ENCODE measurements at regions not wholly inside any gene's neighbourhood (a gene's known extent, or its start where the extent isn't known, plus 50 kb on each side); places are given as distances from the start of the nearest gene placed in this dataset.

DNA sequence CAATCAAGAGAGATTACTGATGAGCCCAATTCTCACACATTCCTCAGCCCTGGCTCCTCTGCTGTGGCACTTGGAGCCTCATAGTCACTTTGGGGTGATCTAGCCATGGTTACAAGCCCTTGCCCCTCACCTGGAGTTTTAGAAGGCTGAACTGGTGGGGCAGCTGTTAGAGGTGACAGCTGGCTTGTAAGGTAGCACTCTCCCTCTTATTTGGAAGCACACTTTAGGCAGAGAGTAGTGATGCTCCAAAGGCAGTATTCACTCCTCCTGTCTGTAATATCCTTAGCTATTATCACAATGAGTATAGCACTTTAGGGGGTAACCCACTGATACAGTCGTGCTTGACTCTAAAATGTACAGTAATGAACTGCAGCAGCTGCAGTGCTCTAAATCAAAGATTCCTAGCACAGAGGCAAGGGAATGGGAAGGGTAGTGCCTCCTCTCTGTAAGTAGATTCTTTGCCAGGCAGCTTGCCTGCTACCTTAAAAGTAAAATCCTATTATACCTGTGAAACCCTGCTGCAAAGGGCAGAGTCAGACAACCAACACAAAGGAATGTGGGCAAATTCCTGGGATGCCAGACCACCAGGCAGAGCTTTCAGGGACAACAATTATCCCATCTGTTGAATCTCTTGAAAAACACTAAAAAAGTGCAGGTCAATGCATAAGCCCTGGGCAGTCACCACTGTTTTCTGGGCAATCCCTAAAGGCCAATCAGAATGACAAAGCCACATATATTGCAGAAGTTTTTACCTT is 336.3 kb downstream of the NOVA1 start:
- TF ChIP-seq MAZ (IDR thresholded peaks at IDR 0.05; ENCODE audit: borderline replicate concordance, low read depth, low read length) (no peak), SMC3 (IDR thresholded peaks at IDR 0.05; ENCODE audit: low read depth, low read length) (no peak), NFE2L2 (IDR thresholded peaks at IDR 0.05; ENCODE audit: low read depth, low read length) (no peak), RFX5 (IDR thresholded peaks at IDR 0.05; ENCODE audit: low read depth, low read length) (no peak), MAFK (IDR thresholded peaks at IDR 0.05; ENCODE audit: low read depth, low read length) (no peak), RCOR1 (IDR thresholded peaks at IDR 0.05; ENCODE audit: insufficient replicate concordance, low read length) (no peak), FOS (IDR thresholded peaks at IDR 0.05; ENCODE audit: low read depth, low read length) (no peak), MXI1 (IDR thresholded peaks at IDR 0.05; ENCODE audit: borderline replicate concordance, low read depth, low read length) (no peak), POLR2A (IDR thresholded peaks at IDR 0.05; ENCODE audit: low read depth, low read length) (no peak), CHD1 (IDR thresholded peaks at IDR 0.05; ENCODE audit: low read depth, low read length) (no peak)
- TF ChIP-seq, protein P1, sequence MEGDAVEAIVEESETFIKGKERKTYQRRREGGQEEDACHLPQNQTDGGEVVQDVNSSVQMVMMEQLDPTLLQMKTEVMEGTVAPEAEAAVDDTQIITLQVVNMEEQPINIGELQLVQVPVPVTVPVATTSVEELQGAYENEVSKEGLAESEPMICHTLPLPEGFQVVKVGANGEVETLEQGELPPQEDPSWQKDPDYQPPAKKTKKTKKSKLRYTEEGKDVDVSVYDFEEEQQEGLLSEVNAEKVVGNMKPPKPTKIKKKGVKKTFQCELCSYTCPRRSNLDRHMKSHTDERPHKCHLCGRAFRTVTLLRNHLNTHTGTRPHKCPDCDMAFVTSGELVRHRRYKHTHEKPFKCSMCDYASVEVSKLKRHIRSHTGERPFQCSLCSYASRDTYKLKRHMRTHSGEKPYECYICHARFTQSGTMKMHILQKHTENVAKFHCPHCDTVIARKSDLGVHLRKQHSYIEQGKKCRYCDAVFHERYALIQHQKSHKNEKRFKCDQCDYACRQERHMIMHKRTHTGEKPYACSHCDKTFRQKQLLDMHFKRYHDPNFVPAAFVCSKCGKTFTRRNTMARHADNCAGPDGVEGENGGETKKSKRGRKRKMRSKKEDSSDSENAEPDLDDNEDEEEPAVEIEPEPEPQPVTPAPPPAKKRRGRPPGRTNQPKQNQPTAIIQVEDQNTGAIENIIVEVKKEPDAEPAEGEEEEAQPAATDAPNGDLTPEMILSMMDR (conservative IDR thresholded peaks at IDR 0.05; ENCODE audit: low read depth, low read length), result no peak
- TF ChIP-seq, protein P2, sequence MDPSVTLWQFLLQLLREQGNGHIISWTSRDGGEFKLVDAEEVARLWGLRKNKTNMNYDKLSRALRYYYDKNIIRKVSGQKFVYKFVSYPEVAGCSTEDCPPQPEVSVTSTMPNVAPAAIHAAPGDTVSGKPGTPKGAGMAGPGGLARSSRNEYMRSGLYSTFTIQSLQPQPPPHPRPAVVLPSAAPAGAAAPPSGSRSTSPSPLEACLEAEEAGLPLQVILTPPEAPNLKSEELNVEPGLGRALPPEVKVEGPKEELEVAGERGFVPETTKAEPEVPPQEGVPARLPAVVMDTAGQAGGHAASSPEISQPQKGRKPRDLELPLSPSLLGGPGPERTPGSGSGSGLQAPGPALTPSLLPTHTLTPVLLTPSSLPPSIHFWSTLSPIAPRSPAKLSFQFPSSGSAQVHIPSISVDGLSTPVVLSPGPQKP (IDR thresholded peaks at IDR 0.05; ENCODE audit: borderline replicate concordance, low read depth, low read length), result no peak
- TF ChIP-seq, protein P3, sequence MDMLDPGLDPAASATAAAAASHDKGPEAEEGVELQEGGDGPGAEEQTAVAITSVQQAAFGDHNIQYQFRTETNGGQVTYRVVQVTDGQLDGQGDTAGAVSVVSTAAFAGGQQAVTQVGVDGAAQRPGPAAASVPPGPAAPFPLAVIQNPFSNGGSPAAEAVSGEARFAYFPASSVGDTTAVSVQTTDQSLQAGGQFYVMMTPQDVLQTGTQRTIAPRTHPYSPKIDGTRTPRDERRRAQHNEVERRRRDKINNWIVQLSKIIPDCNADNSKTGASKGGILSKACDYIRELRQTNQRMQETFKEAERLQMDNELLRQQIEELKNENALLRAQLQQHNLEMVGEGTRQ (IDR thresholded peaks at IDR 0.05; ENCODE audit: low read depth, low read length), result no peak
- no peaks in the 10 kb centered on the region for H3K27me3 ChIP-seq (ENCODE audit: control insufficient read depth, insufficient read depth, low read length)
- no peak overlapping the region for H3K4ac ChIP-seq (ENCODE audit: low read depth, low read length)
- ATAC-seq (ENCODE audit: low read depth) (no peak), DNase-seq (no peak)
- no peak overlapping the region for H3K27ac ChIP-seq (ENCODE audit: insufficient read depth, low read length)
- no peaks in the 10 kb centered on the region for H3K4me1 ChIP-seq (ENCODE audit: control insufficient read depth, insufficient read depth, low read length)
- H3K14ac ChIP-seq (replicated peaks; ENCODE audit: low read depth, low read length), result no peak overlapping the region
- CTCF ChIA-PET, result no interaction called here
- H4K8ac ChIP-seq (ENCODE audit: low read depth in 2 of 2, low read length in 2 of 2), result no peak overlapping the region
- dilution Hi-C loops (cut with HindIII; ENCODE audit: low sequenced_read_pairs, unreplicated experiment), result no loop called here
- no peaks in the 10 kb centered on the region for H3K9me3 ChIP-seq (ENCODE audit: control insufficient read depth, insufficient read depth, low read length)
- H3K23ac ChIP-seq (ENCODE audit: low read depth, low read length), result no peak overlapping the region
- no peak overlapping the region for H4K5ac ChIP-seq (ENCODE audit: low read depth, low read length)
- H3K4me3 ChIP-seq (ENCODE audit: insufficient read depth, low read depth, low read length), result no peak overlapping the region
- H4K91ac ChIP-seq (ENCODE audit: insufficient read depth, low read depth, low read length), result no peak overlapping the region
- POLR2A ChIA-PET (ENCODE audit: unreplicated experiment), result no interaction called here
- no peak overlapping the region for H3K4me2 ChIP-seq (ENCODE audit: low read depth, low read length)
- H3K36me3 ChIP-seq (ENCODE audit: control insufficient read depth, insufficient read depth, low read length), result no peaks in the 10 kb centered on the region
- H2AFZ ChIP-seq (replicated peaks; ENCODE audit: low read length, poor library complexity), result no peak overlapping the region
- H3K18ac ChIP-seq (ENCODE audit: low read depth, low read length), result no peak overlapping the region
- no peak overlapping the region for H2AK9ac ChIP-seq (replicated peaks; ENCODE audit: low read depth, low read length, poor library complexity)
- no peak overlapping the region for H2AK5ac ChIP-seq (ENCODE audit: low read depth, low read length)
- H2BK20ac ChIP-seq (ENCODE audit: low read depth, low read length), result no peak overlapping the region
- in situ Hi-C loops (cut with MboI; ENCODE audit: low sequenced_read_pairs), result no loop called here
- no peaks in the 10 kb centered on the region for H3K9me1 ChIP-seq (ENCODE audit: insufficient read depth, low read length)
- H3K9ac ChIP-seq (ENCODE audit: low read depth, low read length), result no peak overlapping the region
- H2BK15ac ChIP-seq (ENCODE audit: low read depth, low read length), result no peak overlapping the region
- H3K79me1 ChIP-seq (ENCODE audit: low read depth in 1 of 2, low read length in 2 of 2), result no peaks in the 10 kb centered on the region
- H2BK120ac ChIP-seq (ENCODE audit: low read depth, low read length), result no peak overlapping the region
- no peak overlapping the region for H3K56ac ChIP-seq (ENCODE audit: extremely low read depth, insufficient read depth, low read length)
- intact Hi-C loops (cut with micrococcal nuclease), result no loop called here
- no peaks in the 10 kb centered on the region for H4K20me1 ChIP-seq (ENCODE audit: insufficient read depth, low read length)
- no TSS peak for BruUV-seq (replicated peaks)
- WGBS, 2 experiments (ENCODE audit: extremely low coverage in 2 of 2, insufficient read length in 1 of 2), result no CpG with 5 or more reads among the region's 1 CpG
- no peak overlapping the region for H2BK5ac ChIP-seq (ENCODE audit: low read depth, low read length, poor library complexity, severe bottlenecking)
